ENCODE measurements at regions not wholly inside any gene's neighbourhood (a gene's known extent, or its start where the extent isn't known, plus 50 kb on each side); places are given as distances from the start of the nearest gene placed in this dataset.

GRCh38 chr12:94078736-94079509 lies 69.5 kb upstream of the PLXNC1 start:
- no peak for DNase-seq (ENCODE audit: low spot score in 2 of 2)
- intact Hi-C loops (cut with DNase I; ENCODE audit: low total_unique reads): no loop called here
- TF ChIP-seq POLR2A (IDR thresholded peaks at IDR 0.05) (no peak), CTCF (IDR thresholded peaks at IDR 0.05) (no peak)
- WGBS, 2 donors: 91 to 92% methylated on average over 9 of the region's 9 CpGs
- no peak overlapping the region for H3K4me3 ChIP-seq (ENCODE audit: low read depth, poor library complexity, severe bottlenecking)

- intact Hi-C loops (cut with DNase I; ENCODE audit: low total_unique reads): no loop called here
- H3K4me3 ChIP-seq (ENCODE audit: low read depth, poor library complexity, severe bottlenecking): no peak overlapping the region
- no peak for TF ChIP-seq CTCF (IDR thresholded peaks at IDR 0.05)
- TF ChIP-seq POLR2A (IDR thresholded peaks at IDR 0.05): no peak
- no peak for DNase-seq (ENCODE audit: low spot score in 2 of 2)
- 81 to 83% methylated on average over 7 of the region's 7 CpGs for WGBS, 2 donors
These were observed 68.6 kb upstream of the PLXNC1 start for GRCh38 chr12:94079566-94080340.

- WGBS, 2 donors: 63 to 83% methylated on average over 3 of the region's 3 CpGs
- TF ChIP-seq POLR2A (IDR thresholded peaks at IDR 0.05) (no peak), CTCF (IDR thresholded peaks at IDR 0.05) (no peak)
- intact Hi-C loops (cut with DNase I; ENCODE audit: low total_unique reads): no loop called here
- no peak for DNase-seq (ENCODE audit: low spot score in 2 of 2)
- H3K4me3 ChIP-seq (ENCODE audit: low read depth, poor library complexity, severe bottlenecking): no peak overlapping the region
These were observed 67.9 kb upstream of the PLXNC1 start for GRCh38 chr12:94080341-94081009.

- 81 to 91% methylated on average over 5 of the region's 5 CpGs for WGBS, 2 donors
- TF ChIP-seq POLR2A (IDR thresholded peaks at IDR 0.05) (no peak), CTCF (IDR thresholded peaks at IDR 0.05) (no peak)
- intact Hi-C loops (cut with DNase I; ENCODE audit: low total_unique reads): no loop called here
- DNase-seq (ENCODE audit: low spot score in 2 of 2): no peak
- H3K4me3 ChIP-seq (ENCODE audit: low read depth, poor library complexity, severe bottlenecking): no peak overlapping the region
These were observed 65.7 kb upstream of the PLXNC1 start for GRCh38 chr12:94082690-94083089.

- TF ChIP-seq CTCF (IDR thresholded peaks at IDR 0.05) (no peak), POLR2A (IDR thresholded peaks at IDR 0.05) (no peak)
- H3K4me3 ChIP-seq (ENCODE audit: low read depth, poor library complexity, severe bottlenecking): no peak overlapping the region
- intact Hi-C loops (cut with DNase I; ENCODE audit: low total_unique reads): no loop called here
- WGBS, 2 donors: 66 to 77% methylated on average over 3 of the region's 3 CpGs
- no peak for DNase-seq (ENCODE audit: low spot score in 2 of 2)
These were observed 58.5 kb upstream of the PLXNC1 start for GRCh38 chr12:94089891-94090290.

Data from lower leg skin (tissue), 4 donors.